ENCODE measurements at regions not wholly inside any gene's neighbourhood (a gene's known extent, or its start where the extent isn't known, plus 50 kb on each side); places are given as distances from the start of the nearest gene placed in this dataset.

- H3K79me2 ChIP-seq (ENCODE audit: insufficient read depth, low read length) = no peaks in the 10 kb centered on the region
- no peaks in the 10 kb centered on the region for H3F3A ChIP-seq (ENCODE audit: insufficient read depth, low read length)
- H3K9me3 ChIP-seq (ENCODE audit: low read length) = no peaks in the 10 kb centered on the region
- H3K4me3 ChIP-seq (ENCODE audit: low read depth, low read length, poor library complexity, severe bottlenecking) = no peak overlapping the region
- TF ChIP-seq EZH2 (IDR thresholded peaks at IDR 0.05; ENCODE audit: borderline replicate concordance, low read length) (no peak), CTCF (IDR thresholded peaks at IDR 0.05; ENCODE audit: low read length) (no peak)
- no peaks in the 10 kb centered on the region for H3K4me1 ChIP-seq (ENCODE audit: insufficient read depth, low read length, severe bottlenecking)
- no peak overlapping the region for H3K4me2 ChIP-seq (ENCODE audit: low read length)
- no peak overlapping the region for H3K27ac ChIP-seq (ENCODE audit: low read depth, low read length, poor library complexity, severe bottlenecking)
- H4K20me1 ChIP-seq (ENCODE audit: insufficient read depth, low read length) = no peaks in the 10 kb centered on the region
- no peak overlapping the region for H2AFZ ChIP-seq (ENCODE audit: low read length)
- H3K36me3 ChIP-seq (ENCODE audit: insufficient read depth, low read length) = no peaks in the 10 kb centered on the region
- no peak overlapping the region for H3K9ac ChIP-seq (ENCODE audit: low read length)
- no peaks in the 10 kb centered on the region; the same call in 1 of the 2 replicates for H3K9me2 ChIP-seq (ENCODE audit: low read depth, low read length)
- H3K27me3 ChIP-seq (ENCODE audit: insufficient read depth, low read length) = no peaks in the 10 kb centered on the region
These were observed 670.2 kb upstream of the LMO3 start for GRCh38 chr12:17276196-17276595.

DNA sequence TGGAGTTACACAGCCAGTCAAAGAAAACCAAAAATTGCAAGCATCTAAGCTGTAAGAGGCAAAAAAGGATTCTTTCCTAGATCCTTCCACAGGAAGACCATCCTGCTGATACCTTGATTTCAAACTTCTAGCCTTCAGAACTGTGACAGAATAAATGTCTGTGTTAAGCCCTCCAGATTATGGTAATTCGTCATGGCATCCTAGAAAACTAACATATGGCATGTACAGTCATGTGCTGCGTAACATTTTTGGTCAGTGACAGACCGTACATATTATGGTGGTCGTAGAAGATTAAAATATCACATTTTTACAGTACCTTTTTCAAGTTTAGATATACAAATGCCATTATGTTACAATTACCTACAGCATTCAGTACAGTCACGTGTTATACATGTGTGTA is 660.9 kb upstream of the LMO3 start:
- Histone ChIP-seq H3K4me1 (ENCODE audit: insufficient read depth, low read length, severe bottlenecking) (no peaks in the 10 kb centered on the region), H3K4me2 (ENCODE audit: low read length) (no peak overlapping the region), H3K27me3 (ENCODE audit: insufficient read depth, low read length) (no peaks in the 10 kb centered on the region), H3K9me3 (ENCODE audit: low read length) (no peaks in the 10 kb centered on the region), H3K9ac (ENCODE audit: low read length) (no peak overlapping the region), H4K20me1 (ENCODE audit: insufficient read depth, low read length) (no peaks in the 10 kb centered on the region), H3K27ac (ENCODE audit: low read depth, low read length, poor library complexity, severe bottlenecking) (no peak overlapping the region), H3K79me2 (ENCODE audit: insufficient read depth, low read length) (no peaks in the 10 kb centered on the region), H3K36me3 (ENCODE audit: insufficient read depth, low read length) (no peaks in the 10 kb centered on the region), H2AFZ (ENCODE audit: low read length) (no peak overlapping the region), H3F3A (ENCODE audit: insufficient read depth, low read length) (no peaks in the 10 kb centered on the region), H3K4me3 (ENCODE audit: low read depth, low read length, poor library complexity, severe bottlenecking) (no peak overlapping the region), H3K9me2 (ENCODE audit: low read depth, low read length) (no peaks in the 10 kb centered on the region)
- TF ChIP-seq EZH2 (IDR thresholded peaks at IDR 0.05; ENCODE audit: borderline replicate concordance, low read length) = no peak
- TF ChIP-seq CTCF (IDR thresholded peaks at IDR 0.05; ENCODE audit: low read length) = no peak

GRCh38 chr12:17264603-17265002 is 658.6 kb upstream of the LMO3 start:
- no peaks in the 10 kb centered on the region for H3K36me3 ChIP-seq (ENCODE audit: insufficient read depth, low read length)
- no peaks in the 10 kb centered on the region for H3K9me3 ChIP-seq (ENCODE audit: low read length)
- no peaks in the 10 kb centered on the region for H3K27me3 ChIP-seq (ENCODE audit: insufficient read depth, low read length)
- H3K9ac ChIP-seq (ENCODE audit: low read length) = no peak overlapping the region
- H3K4me2 ChIP-seq (ENCODE audit: low read length) = no peak overlapping the region
- no peaks in the 10 kb centered on the region for H3K9me2 ChIP-seq (ENCODE audit: low read depth, low read length)
- no peaks in the 10 kb centered on the region for H3F3A ChIP-seq (ENCODE audit: insufficient read depth, low read length)
- H3K27ac ChIP-seq (ENCODE audit: low read depth, low read length, poor library complexity, severe bottlenecking) = no peak overlapping the region
- H4K20me1 ChIP-seq (ENCODE audit: insufficient read depth, low read length) = no peaks in the 10 kb centered on the region
- H3K4me3 ChIP-seq (ENCODE audit: low read depth, low read length, poor library complexity, severe bottlenecking) = no peak overlapping the region
- TF ChIP-seq EZH2 (IDR thresholded peaks at IDR 0.05; ENCODE audit: borderline replicate concordance, low read length) (no peak), CTCF (IDR thresholded peaks at IDR 0.05; ENCODE audit: low read length) (no peak)
- H2AFZ ChIP-seq (ENCODE audit: low read length) = no peak overlapping the region
- no peaks in the 10 kb centered on the region for H3K79me2 ChIP-seq (ENCODE audit: insufficient read depth, low read length)
- H3K4me1 ChIP-seq (ENCODE audit: insufficient read depth, low read length, severe bottlenecking) = no peaks in the 10 kb centered on the region
